ENCODE measurements at regions not wholly inside any gene's neighbourhood (a gene's known extent, or its start where the extent isn't known, plus 50 kb on each side); places are given as distances from the start of the nearest gene placed in this dataset.
"Not testable (repeated sequence)": the region's sequence is repeated elsewhere in the genome, so short reads cannot be mapped to it uniquely, and the experiment has no call there.

GRCh38 chr16:29212084-29213027 lies 194.2 kb downstream of the NPIPB11 start:
- TF ChIP-seq CTCF (IDR thresholded peaks at IDR 0.05); POLR2AphosphoS5 (IDR thresholded peaks at IDR 0.05); POLR2A (IDR thresholded peaks at IDR 0.05); EP300 (IDR thresholded peaks at IDR 0.05; ENCODE audit: low read depth): not testable (repeated sequence)

All from transverse colon (tissue), 4 donors.